Endothelial cell of hepatic sinusoid (primary cell): ENCODE measurements at regions not wholly inside any gene's neighbourhood (a gene's known extent, or its start where the extent isn't known, plus 50 kb on each side); places are given as distances from the start of the nearest gene placed in this dataset.

Experiments
- in situ Hi-C: cut with HindIII; loops from 2 replicates; pipeline ENCODE4 v1.10.0; 2017; ENCODE audit warnings: low sequenced_read_pairs

DNA sequence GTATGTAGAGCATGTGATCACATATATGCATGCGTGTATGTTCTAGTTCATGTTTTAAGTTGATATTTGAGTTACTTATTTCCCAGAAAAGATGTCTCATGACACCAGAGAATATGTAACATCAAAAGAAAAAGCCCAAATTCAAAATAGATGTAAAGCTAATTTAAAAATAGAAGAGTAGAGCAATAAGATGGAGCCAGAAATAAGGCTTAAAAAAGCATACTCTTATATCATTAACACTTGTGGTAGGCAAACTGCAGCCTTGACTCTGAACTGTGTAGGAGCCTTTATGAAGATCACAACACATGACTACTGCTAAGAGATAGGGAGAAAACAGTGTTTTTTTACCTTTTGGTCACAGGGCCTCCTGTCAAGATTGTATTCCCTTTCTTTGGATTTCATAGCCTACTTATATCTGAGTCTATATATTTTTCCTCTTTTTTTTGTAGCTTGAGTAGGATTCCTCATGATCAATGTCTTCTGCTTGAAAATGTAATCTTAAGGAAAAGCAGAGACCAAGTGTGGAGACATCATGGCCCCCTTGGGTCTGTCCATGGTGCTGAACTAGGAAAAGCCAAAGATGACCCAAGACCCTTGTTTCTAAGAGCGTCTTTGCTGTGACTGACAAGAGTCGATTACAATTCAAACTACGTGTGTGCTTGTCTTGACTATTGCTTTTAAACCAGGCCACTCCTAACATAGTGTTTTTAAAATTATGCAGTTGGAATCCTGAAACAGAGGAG is 390.4 kb downstream of the SHISA9 start:
- in situ Hi-C loops = no loop called here

DNA sequence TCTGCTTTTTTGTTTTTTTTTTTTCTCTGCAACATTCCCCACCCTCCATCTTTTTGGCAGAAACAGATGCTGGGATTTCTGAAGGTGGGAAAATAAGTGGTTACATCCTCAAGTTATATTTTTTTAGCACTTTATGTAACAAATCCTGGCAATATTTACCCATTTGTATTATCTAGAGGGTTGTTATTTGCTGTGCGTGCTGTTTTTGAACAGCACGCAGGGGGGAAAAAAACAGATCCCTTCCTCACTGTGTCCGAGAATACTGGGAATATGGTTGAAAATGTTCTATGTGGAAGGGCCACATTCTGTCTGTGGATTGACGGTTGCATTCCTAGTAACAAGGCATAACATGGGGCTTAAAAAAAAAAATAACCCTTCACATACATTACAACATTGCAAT is 394.8 kb downstream of the SHISA9 start:
- in situ Hi-C loops = no loop called here

DNA sequence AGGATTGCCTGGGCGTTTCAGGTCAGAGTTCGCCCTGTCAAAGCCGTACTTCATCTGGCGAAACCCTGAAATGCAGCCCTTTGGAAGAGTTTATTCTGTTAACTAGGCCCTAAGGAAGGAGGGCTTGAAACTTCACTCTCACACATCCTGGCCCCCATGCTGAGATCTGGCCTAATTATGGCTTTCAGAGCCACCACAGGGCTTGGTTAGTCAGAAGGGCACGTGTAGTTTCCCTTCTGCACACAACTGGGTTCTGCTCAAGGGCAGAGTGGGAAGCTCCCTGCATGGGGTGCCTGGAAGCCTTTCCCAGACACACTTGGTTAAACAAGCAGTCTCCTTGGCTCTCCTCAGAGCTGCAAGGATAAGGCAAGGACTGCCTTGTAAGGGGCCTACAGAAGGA is 397.3 kb downstream of the SHISA9 start:
- in situ Hi-C loops = no loop called here

DNA sequence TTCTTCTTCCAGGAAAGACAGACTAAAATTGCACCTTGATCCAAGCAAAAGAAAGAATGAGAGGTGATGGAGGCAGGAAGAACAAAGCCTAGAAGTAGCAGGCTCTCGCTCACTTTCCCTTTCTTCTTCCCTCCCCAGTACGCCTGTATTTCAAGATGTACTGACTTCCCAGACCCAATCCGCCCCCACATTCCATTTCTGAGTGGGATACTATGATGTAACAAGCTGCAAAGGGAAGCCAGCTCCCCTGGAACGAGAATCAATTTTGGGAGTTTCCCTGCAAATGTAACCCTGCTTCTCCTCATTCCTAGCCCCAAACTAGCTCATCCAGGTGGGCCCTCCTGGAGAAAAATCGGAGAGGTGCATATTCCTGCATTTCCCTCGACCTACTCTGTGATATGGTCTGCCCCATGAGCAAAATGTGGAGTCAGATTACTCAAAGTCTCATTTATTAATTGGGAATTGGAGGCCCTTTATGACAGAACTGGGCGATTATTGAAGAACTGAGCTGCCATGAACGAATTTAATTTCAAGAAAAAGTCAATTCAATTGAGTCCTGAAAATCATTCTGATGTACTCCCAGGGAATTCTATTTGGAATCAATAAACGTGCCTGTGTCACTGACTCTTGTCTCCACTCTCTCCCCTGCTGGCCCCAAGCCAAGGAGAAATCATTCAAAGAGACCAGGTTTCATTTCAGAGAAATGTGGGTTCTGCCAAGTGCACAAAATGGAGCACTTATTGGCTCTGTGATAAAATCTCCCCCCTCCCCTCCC is 398.9 kb downstream of the SHISA9 start:
- in situ Hi-C loops = no loop called here

DNA sequence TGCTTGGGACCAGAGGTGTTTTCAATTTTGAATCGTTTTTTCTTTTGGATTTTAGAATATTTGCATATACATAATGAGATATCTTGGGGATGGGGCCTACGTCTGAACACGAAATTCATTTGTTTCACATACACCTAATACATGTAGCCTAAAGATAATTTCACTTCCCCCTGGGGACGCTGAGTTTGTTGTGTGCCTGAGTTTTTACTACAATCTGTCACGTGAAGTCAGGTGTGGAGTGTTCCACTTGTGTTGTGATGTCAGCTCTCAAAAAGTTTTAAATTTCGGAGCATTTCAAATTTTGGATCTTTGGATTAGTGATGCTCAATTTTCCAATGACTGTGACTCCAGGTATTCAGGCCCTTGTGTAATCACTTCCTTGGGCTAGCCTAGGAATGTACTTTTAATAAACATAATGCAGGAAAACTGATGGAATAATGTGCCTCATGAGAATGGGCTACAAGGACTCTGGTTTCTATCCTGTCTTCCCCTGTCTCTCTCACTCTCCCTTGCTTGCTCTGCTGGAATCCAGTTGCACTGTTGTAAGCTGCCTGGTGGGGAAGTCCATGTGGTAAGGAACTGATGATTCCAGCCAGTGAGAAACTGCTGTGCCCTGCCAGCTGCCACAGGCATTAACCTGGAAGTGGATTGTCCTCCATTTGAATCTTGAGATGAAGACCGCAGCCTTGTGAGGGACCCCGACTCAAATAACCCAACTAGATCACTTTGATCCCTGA is 403.8 kb downstream of the SHISA9 start:
- in situ Hi-C loops = no loop called here

DNA sequence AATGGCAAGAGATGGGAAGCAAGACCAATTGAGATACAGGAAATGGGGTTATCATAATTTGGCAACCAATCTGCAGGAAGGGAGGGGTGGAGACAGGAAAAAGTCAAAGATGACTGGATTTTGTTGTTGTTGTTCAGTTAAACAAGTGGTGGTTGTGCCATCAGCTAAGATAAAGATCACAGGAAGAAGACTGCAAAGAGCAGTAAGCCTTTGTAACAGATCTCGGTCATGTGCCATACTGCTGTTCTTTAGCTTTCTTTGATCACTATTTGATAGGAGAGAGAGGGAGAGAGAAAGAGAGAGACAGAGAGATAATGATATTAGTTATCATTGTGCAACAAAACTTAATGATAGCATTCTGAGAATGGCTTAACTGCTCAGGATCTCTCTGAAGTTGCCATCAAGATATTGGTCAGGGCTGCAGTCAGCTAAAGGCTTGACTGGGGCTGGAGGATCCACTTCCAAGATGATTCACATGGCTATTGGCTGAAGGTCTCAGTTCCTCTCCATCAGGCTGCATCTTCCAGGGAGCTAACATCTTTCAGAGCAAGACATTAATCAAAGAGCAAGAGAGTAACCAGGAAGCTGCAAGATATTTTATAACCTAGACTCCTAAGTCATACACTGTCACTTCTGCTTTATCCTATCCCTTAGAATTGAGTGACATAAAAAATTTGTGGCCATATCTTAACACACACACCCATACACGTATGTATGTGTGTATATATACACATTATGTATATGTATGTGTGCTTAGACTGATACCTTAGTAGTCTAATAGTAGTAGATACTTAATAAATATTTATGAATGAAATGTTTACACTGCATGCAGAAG is 405.0 kb downstream of the SHISA9 start:
- in situ Hi-C loops = no loop called here

DNA sequence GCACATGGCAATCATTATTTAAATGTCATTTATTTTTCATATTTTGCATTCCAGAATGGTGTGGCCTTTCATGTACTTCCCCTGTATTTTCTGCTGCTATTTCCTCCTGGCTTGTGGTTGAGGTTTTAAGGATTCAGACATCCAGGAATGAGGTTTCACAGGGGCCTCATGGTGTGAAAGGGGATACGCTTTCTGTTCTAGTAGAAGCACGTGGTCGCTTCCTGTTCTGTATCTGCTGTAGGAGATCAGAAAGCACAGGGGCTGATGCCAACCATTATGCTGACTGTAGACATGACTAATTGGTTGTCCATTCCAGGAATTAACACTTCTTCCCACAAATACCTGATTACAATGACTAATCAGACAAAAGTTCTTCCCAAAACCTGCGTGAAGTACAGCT is 405.9 kb downstream of the SHISA9 start:
- in situ Hi-C loops = no loop called here

DNA sequence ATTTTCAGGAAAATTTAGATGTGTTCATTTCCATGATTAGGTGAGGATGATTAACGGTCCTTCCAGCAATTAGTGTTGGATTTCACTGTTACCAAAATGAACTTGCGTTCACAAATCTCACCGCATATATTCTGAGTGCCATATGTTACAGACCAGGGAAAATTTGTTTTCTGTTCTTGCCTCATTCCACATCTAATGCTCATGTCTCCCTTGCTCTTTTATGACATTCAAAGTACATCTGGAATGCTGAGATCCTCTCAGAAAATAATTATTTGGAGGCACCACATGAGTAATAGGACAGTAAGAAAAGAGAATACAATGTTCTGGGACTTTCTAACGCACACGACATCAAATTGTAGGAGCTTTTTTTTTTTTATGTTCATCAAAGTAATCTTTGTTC is 406.5 kb downstream of the SHISA9 start:
- in situ Hi-C loops = no loop called here

DNA sequence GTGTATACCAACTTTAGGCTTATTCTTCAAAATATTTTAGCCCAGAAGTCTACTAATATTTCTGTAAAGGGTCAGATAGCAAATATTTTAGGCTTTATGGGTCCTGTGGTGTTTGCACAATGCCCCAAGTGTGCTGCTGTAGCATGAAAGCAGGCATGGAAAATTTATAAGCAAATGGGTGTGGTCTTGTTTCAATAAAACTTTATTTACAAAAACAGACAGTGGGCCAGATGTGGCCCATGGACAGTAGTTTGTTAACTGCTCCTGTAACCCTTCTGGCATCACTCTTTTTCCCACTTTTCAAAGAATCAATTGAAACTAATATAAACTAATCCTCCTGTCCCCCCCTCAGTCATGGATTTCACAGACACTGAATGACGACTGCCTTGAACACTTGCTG is 410.7 kb downstream of the SHISA9 start:
- in situ Hi-C loops = no loop called here

DNA sequence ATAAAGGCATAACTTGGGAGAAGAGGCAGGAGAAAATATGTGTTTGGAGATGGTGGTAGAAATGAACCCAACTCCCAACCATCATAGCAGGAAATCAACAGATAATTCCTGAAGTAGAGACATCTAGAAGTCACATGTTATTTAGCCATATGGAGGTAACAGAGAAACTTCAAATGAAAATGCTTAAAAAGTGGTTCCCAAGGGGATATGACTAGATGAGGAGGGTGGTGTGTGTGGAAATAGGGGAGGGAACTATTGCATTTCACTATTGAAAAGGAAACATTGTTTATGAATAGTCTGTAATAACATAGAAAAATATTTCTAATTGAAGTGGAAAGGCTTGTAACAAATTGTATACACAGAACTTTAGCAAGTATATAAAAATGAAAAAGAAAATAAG is 412.0 kb downstream of the SHISA9 start:
- in situ Hi-C loops = no loop called here

DNA sequence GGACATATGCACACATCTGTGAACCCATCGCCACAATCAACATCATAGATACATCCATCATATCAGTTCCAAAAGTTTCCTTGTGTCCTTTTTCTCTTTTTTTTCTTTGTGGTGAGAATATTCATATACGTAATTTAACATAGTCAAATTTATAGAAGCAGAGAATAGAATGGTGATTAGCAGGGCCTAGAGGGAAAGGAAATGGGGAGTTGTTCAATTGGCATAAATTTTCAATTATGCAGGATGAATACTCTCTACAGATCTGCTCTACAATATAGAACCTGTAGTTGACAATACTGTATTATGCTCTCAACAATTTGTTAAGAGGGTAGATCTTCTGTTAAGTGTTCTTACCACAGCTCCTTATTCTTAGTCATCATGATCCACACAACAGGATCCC is 413.2 kb downstream of the SHISA9 start:
- in situ Hi-C loops = no loop called here

DNA sequence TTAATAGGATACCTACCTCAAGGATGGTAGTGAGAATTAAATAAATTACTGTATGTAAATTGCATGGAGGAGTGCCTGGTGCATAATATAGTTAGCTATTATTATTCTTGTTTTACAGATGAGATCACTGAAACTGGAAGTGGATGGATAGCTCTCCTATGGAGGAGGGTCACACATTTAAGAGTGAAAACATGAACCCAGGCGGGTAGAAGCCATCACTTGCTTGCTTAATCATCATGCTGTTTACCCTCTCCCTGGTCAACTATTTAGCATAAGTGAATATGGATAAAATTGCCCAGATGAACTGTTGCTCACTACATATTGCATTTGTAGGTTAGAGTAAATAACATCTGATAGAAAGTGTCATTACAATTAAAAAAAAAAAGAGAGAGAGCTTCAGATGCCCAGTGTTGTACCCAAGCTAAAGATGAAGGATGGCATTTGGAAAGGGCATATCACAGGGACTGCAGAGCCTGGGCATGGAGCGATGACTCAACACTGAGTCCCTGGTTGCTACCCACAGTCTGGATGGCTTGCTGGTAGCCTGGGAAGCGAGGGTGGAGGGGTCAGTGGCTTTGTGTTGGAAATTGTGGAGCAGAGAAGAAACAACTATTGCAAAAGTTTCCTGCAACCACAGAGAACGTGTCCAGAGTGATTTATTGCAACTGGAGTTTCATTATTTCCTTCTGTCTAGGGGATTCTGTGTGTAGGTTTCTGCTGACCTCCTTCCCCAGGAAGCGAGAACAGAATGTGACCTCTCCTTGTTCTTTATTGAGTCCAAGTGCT is 414.4 kb downstream of the SHISA9 start:
- in situ Hi-C loops = no loop called here

DNA sequence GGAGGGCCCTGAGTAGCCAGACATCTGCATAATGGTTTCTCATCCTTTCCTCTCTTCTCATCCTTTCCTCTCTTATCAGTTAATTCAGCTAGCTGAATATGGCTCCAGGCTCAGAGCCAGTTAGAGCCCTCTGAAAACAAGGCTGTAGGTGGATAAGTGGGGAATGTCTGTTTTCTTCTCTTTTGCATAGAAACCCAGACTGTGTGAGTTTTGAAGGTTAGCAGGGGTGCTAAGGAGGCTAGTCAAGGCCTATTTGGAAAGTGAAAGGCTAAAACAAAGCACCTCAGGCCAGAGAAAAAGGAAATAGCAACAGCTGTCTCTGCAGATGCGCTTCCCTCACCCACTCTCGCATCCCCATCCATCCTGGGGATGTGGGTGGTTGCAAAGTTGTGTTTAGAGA is 420.9 kb downstream of the SHISA9 start:
- in situ Hi-C loops = loop anchor here (5.0 to 10.0 kb wide), 3 partner anchors 65 to 162 kb away; no protein-coding TSS in a partner anchor

DNA sequence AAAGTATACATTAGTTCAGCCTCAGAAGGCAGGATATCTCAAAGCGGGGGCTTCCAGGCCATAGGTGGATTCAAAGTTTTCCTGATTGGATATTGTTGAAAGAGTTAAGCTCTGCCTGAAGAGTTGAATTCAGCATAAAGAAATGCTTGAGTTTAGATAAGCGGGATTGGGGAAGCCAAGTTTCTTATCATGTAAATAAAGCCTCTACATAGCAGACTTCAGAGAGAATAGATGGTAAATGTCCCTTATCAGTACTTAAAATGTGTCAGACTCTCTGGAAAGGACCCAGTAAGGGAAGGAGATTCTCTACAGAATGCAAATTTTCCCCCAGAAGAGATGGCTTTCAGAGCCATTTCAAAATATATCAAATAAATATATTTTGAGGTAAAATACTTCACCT is 423.5 kb downstream of the SHISA9 start:
- in situ Hi-C loops = loop anchor here (5.0 to 10.0 kb wide), 3 partner anchors 68 to 160 kb away; no protein-coding TSS in a partner anchor

DNA sequence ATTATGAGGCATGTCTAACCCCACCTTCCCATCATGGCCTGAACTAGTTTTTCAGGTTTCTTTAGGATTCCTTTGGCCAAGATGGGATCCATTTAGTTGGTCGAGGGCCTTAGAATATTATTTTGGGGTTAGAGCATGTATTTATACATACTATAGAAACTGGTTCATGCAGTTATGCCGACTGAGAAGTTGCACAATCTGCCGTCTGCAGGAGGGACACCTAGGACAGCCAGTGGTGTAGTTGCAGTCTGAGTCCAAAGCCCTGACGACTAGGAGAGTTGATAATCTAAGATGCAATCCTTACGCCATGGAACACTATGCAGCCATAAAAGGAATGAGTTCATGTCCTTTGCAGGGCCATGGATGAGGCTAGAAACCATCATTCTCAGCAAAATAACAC is 424.0 kb downstream of the SHISA9 start:
- in situ Hi-C loops = loop anchor here (10.0 kb wide), 2 partner anchors 101 to 159 kb away; no protein-coding TSS in a partner anchor

DNA sequence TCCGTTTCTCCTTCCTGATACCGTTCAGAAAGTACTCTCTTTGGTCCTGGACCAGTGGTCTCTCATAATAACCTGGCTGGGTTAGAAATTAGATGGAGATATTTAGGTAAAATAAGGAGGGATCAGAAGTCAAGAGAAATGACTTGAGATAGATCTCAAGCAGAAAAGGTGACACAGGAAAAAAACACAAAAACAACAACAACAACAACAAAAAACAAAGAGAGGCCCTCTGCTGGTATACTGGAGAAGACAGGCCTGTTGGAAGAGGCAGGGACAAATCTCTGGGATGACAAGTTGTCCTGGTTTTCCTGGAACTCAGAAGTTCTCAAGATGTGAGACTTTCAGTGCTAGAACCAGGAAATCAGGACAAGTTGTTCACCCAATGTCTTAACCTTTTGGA is 430.5 kb downstream of the SHISA9 start:
- in situ Hi-C loops = no loop called here

DNA sequence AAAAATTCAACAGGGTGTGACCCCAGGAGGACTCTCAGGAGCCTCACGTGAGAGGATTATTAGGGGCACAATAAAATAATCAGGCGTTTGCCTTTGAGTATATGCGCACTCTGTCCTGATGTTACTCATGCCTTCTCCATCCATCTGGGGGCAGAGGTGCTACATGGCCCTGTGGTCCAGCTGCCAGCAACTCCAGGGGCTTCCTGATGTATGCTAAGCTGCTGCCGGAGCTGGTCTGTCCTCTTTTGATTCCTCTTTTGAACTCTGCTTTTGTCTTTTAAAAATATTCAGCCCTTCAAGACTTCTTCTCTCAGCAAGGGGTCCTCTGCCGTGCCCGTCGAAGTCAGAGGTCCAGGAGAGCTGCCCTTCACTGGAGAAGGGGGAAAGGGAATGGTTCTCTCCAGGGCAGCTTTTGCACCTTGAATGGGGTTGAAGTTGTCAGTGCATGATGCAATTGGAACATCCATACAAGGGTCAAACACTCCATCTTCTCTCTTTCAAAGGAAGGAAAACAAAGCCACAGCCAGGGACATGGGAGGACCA is 431.4 kb downstream of the SHISA9 start:
- in situ Hi-C loops = no loop called here

DNA sequence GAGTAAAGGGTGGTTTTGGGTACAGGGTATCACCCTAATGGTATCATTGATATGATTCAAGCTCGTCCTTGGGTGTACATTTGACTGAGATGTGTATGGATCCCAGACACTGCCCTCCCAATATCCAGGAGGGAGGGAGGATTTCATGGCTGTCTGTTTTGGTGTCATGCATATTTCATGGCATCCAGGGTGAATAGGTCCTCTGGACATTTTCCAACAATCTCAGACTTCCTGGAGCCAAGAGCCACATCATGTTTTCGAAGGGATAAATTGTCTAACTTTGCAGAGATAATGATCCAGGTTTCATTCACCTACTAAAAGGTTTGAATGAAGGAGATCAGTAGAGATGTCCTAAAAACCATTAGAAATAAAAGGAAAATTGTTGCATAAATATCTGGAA is 431.9 kb downstream of the SHISA9 start:
- in situ Hi-C loops = no loop called here

DNA sequence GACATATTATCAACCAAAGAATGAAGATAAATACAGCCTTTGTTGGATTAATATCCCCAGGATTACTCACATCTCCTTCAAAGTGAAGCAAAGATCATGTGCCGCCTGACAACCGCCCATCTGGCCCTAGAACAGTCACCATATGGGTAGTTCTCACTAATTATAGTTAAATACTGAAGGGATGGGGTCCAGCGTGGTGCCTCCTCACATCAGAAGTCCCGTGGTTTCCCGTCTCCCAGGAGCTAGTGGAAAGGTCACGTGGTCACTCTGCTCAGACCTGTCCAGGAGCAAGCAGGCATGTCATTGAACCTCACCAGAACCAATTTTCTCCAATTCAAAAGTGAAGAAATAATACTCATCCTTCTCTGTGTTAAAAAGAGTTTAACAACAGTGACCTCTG is 434.5 kb downstream of the SHISA9 start:
- in situ Hi-C loops = no loop called here

DNA sequence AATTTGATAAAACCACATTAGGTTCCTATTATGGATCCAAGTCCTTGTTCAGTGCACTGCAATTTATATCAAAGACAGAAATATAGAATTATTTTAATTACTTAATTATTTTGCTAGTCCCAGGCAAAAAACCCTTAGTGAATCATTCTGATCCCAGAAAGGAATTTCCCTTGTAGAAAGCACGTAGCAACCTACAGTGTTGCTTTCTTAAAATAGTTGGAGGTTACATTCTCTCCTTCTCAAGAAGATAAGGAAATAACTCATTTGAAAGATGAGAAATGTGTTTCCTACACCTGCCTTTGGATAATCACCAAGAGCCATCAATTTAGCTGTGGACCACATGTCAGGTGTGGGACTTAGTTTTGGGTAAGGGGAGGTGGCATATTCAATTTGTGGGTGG is 434.9 kb downstream of the SHISA9 start:
- in situ Hi-C loops = no loop called here
